ENCODE measurements at regions not wholly inside any gene's neighbourhood (a gene's known extent, or its start where the extent isn't known, plus 50 kb on each side); places are given as distances from the start of the nearest gene placed in this dataset.
"Not testable (repeated sequence)": the region's sequence is repeated elsewhere in the genome, so short reads cannot be mapped to it uniquely, and the experiment has no call there.

- TF ChIP-seq CTCF (IDR thresholded peaks at IDR 0.05); EP300 (IDR thresholded peaks at IDR 0.05); POLR2AphosphoS5 (IDR thresholded peaks at IDR 0.05); POLR2A (IDR thresholded peaks at IDR 0.05; ENCODE audit: low read depth): not testable (repeated sequence)
These were observed 83.4 kb upstream of the TPTE start for GRCh38 chr21:10437977-10438376.

Measured in esophagus muscularis mucosa (tissue), 4 donors.